NCI-H460 (cell line): ENCODE measurements at regions not wholly inside any gene's neighbourhood (a gene's known extent, or its start where the extent isn't known, plus 50 kb on each side); places are given as distances from the start of the nearest gene placed in this dataset.
"Not testable (repeated sequence)": the region's sequence is repeated elsewhere in the genome, so short reads cannot be mapped to it uniquely, and the experiment has no call there.

Experiments
- DNase-seq: peaks from one replicate; pipeline ENCODE4 v3.0.0-alpha.2; 2016; ENCODE audit warnings: low read depth; ENCODE audit errors: extremely low read depth

DNA sequence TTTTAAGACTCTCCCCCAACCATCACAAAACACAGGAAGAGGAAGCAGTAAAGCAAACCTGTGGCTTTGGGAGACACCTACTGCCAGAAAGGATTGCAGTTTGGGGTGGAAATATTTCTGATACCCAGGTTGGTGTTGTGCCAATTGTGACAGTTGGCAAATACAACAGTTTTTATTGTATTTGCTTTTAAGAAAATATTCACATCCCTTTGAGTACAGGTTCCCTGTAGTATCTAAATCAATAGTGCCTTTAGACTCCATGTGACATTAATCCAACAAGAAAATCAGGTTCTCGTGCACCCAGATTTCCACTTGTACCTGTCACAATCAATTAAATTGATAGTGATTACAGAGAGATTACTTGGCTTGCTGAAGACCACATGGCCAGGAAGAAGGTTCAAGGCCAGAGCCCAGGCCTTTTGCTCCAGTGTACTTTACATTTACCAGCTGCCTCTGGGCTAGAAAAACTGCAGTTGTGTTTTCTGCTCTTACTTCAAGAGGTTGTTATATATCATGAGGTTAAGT is 361.2 kb downstream of the ATP23 start:
- no peak for DNase-seq

DNA sequence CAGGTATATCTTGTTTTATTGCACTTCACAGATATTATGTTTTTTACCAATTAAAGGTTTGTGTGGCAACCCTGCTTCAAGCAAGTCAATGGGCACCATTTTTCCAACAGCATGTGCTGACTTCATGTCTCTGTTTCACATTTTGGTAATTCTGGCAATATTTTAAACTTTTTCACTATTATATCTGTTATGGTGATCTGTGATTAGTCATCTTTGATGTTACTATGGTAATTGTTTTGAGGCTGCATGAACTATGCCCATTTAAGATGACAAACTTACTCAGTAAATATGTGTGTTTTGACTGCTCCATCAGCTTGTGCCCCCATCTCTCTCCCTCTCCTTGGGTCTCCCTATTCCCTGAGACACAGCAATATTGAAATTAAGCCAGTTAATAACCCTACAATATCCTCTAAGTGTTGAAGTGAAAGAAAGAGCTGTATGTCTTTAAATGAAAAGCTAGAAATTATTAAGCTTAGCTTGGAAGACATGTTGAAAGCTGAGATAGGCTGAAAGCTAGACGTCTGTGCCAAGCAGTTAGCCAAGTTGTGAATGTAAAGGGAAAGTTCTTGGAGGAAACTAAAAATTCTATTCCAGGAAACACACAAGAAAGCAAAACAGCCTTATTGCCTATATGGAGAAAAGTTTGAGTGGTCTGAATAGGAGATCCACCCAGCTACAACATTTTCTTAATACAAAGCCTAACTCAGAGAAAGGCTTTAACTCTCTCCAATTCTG is 365.1 kb downstream of the ATP23 start:
- DNase-seq, result no peak

GRCh38 chr12:58309806-58310205 is 368.4 kb downstream of the ATP23 start:
- no peak for DNase-seq

GRCh38 chr12:58310368-58310767 is 369.0 kb downstream of the ATP23 start:
- no peak for DNase-seq

- peak; percentile 93 for DNase-seq
These were observed 369.6 kb downstream of the ATP23 start for GRCh38 chr12:58310809-58311622.

GRCh38 chr12:58313091-58313855 is 371.9 kb downstream of the ATP23 start:
- DNase-seq, result no peak

DNA sequence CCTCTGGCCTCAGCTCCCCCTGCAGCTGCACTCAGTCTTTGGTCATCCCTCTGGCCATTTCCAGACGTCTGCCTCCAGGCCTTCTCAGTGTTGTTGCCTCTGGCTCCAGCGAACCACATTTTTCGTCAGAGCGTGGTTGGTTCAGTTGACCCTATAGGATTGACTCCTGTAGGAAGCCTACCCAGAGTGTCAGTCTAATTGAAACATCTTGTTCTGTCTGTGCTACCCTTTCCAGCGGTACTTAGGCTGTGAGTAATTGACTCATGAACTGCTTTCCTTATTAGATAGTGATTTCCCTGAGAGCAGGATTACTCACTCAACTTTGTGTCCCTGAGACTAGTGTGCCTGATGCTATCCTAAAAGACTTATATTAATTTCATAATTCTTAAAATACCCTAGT is 373.2 kb downstream of the ATP23 start:
- no peak for DNase-seq

- DNase-seq, result no peak
These were observed 375.6 kb downstream of the ATP23 start for GRCh38 chr12:58316926-58317325.

- DNase-seq, result no peak
These were observed 380.0 kb downstream of the ATP23 start for GRCh38 chr12:58321414-58321813.

DNA sequence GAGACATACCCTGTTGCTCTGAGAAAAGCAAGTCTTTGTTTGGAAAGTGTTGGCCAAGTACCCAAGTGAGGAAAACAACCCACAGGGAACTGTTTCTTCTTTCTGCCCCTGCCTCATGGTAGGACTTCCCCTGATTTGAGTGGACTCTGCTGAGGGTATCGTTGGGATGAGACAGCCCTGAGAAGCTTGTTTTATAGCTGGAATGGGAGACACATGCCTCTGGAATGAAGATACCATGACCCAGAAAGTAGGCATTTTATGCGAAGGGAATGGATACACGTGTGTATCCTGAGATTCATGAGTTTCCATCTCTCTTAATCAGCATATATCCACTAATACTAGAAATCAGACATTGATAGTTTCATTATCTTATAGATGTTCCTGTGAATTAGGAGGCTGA is 382.3 kb downstream of the ATP23 start:
- no peak for DNase-seq

GRCh38 chr12:58325561-58325960 is 384.2 kb downstream of the ATP23 start:
- DNase-seq, result no peak

- no peak for DNase-seq
These were observed 385.2 kb downstream of the ATP23 start for GRCh38 chr12:58326534-58326933.

GRCh38 chr12:58336581-58337242 is 395.3 kb downstream of the ATP23 start:
- not testable (repeated sequence) for DNase-seq

GRCh38 chr12:58337539-58337938 is 396.2 kb downstream of the ATP23 start:
- not testable (repeated sequence) for DNase-seq

- no peak for DNase-seq
These were observed 400.4 kb downstream of the ATP23 start for GRCh38 chr12:58341791-58342190.

- DNase-seq, result no peak
These were observed 401.4 kb downstream of the ATP23 start for GRCh38 chr12:58342736-58343135.

DNA sequence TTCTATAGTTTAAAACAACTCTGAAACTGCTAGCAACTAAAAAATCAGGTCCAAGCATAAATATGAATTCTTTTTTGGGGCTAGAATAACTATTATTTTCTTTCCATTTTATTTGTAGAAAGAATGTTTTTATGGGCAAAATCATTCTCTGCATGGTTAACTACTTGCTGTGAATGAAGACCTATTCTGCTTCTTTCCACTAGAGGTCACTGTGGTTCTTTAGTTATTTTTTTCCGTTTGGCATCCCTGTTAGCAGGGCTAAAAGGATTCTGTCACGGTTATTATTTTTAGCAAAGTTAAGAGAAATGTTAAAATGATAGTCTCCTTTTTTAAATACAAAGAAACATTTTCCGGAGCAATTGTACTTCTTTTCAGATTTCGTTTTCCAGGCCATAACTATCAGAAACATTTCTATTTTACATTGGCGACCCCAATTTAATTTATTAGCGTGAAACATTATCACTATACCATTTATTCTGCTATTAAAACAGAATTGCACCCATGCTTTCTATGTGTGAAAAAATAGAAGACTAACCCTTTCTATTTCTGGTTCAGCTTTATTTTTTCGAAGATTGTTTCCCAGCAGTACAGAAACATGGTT is 404.8 kb downstream of the ATP23 start:
- DNase-seq, result peak; percentile 45

GRCh38 chr12:58347188-58347587 is 405.8 kb downstream of the ATP23 start:
- DNase-seq, result no peak

GRCh38 chr12:58347691-58348090 is 406.3 kb downstream of the ATP23 start:
- no peak for DNase-seq

GRCh38 chr12:58349161-58349560 is 407.8 kb downstream of the ATP23 start:
- no peak for DNase-seq
